ENCODE measurements at regions not wholly inside any gene's neighbourhood (a gene's known extent, or its start where the extent isn't known, plus 50 kb on each side); places are given as distances from the start of the nearest gene placed in this dataset.

GRCh38 chr14:38880643-38881524 lies 222.2 kb downstream of the SEC23A start (continued):
- TF ChIP-seq ZBED4 (CRISPR knock-in tag; IDR thresholded peaks at IDR 0.05; ENCODE audit: borderline replicate concordance) (no peak), ZFP62 (CRISPR knock-in tag; IDR thresholded peaks at IDR 0.05) (no peak), NCOA2 (CRISPR knock-in tag; IDR thresholded peaks at IDR 0.05) (peak; percentile 61), KLF16 (CRISPR knock-in tag; IDR thresholded peaks at IDR 0.05) (0 out of 4 replicates have a peak, but pooled peaks of 1 of the 2 experiments have one; percentile 28), ZNF337 (CRISPR knock-in tag; IDR thresholded peaks at IDR 0.05; ENCODE audit: borderline replicate concordance, low read depth) (no peak), MTF1 (CRISPR knock-in tag; IDR thresholded peaks at IDR 0.05) (no peak), ZNF180 (CRISPR knock-in tag; IDR thresholded peaks at IDR 0.05; ENCODE audit: borderline replicate concordance, low read depth) (no peak), YEATS2 (CRISPR knock-in tag; IDR thresholded peaks at IDR 0.05; ENCODE audit: borderline replicate concordance) (no peak), ZSCAN21 (CRISPR knock-in tag; IDR thresholded peaks at IDR 0.05; ENCODE audit: borderline replicate concordance) (no peak), ONECUT2 (CRISPR knock-in tag; IDR thresholded peaks at IDR 0.05) (no peak), JUND (CRISPR knock-in tag; IDR thresholded peaks at IDR 0.05) (no peak), IKZF1 (IDR thresholded peaks at IDR 0.05) (no peak), GLI4 (CRISPR knock-in tag; IDR thresholded peaks at IDR 0.05; ENCODE audit: borderline replicate concordance) (no peak), DNMT3B (CRISPR knock-in tag; conservative IDR thresholded peaks at IDR 0.05) (no peak), TBX2 (CRISPR knock-in tag; IDR thresholded peaks at IDR 0.05; ENCODE audit: borderline replicate concordance) (peak; percentile 88), PHF5A (CRISPR knock-in tag; IDR thresholded peaks at IDR 0.05; ENCODE audit: low read depth, unreplicated experiment) (peak; percentile 28), MLXIP (CRISPR knock-in tag; IDR thresholded peaks at IDR 0.05; ENCODE audit: borderline replicate concordance) (no peak), ZNF556 (CRISPR knock-in tag; IDR thresholded peaks at IDR 0.05; ENCODE audit: borderline replicate concordance) (peak; percentile 26; the same call in 1 of the 2 replicates), NFYC (CRISPR knock-in tag; IDR thresholded peaks at IDR 0.05) (no peak), ZMAT5 (CRISPR knock-in tag; IDR thresholded peaks at IDR 0.05; ENCODE audit: borderline replicate concordance, low read depth) (no peak), ZNF616 (CRISPR knock-in tag; IDR thresholded peaks at IDR 0.05; ENCODE audit: low read depth) (no peak), FOXM1 (CRISPR knock-in tag; IDR thresholded peaks at IDR 0.05) (no peak), HNF4G (IDR thresholded peaks at IDR 0.05; ENCODE audit: borderline replicate concordance, low read depth, low read length) (no peak), HNF4G (CRISPR knock-in tag; IDR thresholded peaks at IDR 0.05; ENCODE audit: borderline replicate concordance, low read depth) (no peak)

Data from HepG2 (cell line).